ENCODE measurements at regions not wholly inside any gene's neighbourhood (a gene's known extent, or its start where the extent isn't known, plus 50 kb on each side); places are given as distances from the start of the nearest gene placed in this dataset.

- no peak for TF ChIP-seq CTCF (IDR thresholded peaks at IDR 0.05)
- no peak for TF ChIP-seq ZFX (IDR thresholded peaks at IDR 0.05; ENCODE audit: borderline replicate concordance)
These were observed 264.9 kb downstream of the LRIG3 start for GRCh38 chr12:58655375-58655774.
